DOHH2 (cell line): ENCODE measurements at regions not wholly inside any gene's neighbourhood (a gene's known extent, or its start where the extent isn't known, plus 50 kb on each side); places are given as distances from the start of the nearest gene placed in this dataset.

ENCODE experiments used
- H3F3A ChIP-seq: fragments of 200-600 bp; sonication (generic), shearing (Covaris generic); 2 replicates; pipeline ENCODE4 v1.6.0; 2016; ENCODE audit warnings: antibody characterized with exemption, mild to moderate bottlenecking; ENCODE audit not compliant: control insufficient read depth, insufficient read depth
- H3K27ac ChIP-seq: fragments of 200-600 bp; sonication (generic); 2 replicates; pipeline ENCODE4 v1.5.1; 2014; ENCODE audit warnings: low read depth, mild to moderate bottlenecking, low read length, moderate library complexity
- H3K27me3 ChIP-seq: fragments of 200-600 bp; sonication (generic); 2 replicates; pipeline ENCODE4 v1.6.1; 2014; ENCODE audit warnings: mild to moderate bottlenecking, low read length, mixed read lengths; ENCODE audit not compliant: control insufficient read depth
- H3K36me3 ChIP-seq: fragments of 200-600 bp; sonication (generic); 2 replicates; pipeline ENCODE4 v1.6.1; 2014; ENCODE audit warnings: mild to moderate bottlenecking, low read length, moderate library complexity, mixed read lengths; ENCODE audit not compliant: control insufficient read depth
- H3K4me1 ChIP-seq: fragments of 200-600 bp; sonication (generic); 2 replicates; pipeline ENCODE4 v1.6.1; 2014; ENCODE audit warnings: mild to moderate bottlenecking, low read length, mixed read lengths; ENCODE audit not compliant: control insufficient read depth
- H3K4me2 ChIP-seq: fragments of 200-600 bp; sonication (generic); 2 replicates; pipeline ENCODE4 v1.6.0; 2014; ENCODE audit warnings: mild to moderate bottlenecking, low read length, moderate library complexity
- H3K4me3 ChIP-seq: fragments of 200-600 bp; sonication (generic); 2 replicates; pipeline ENCODE4 v1.5.1; 2014; ENCODE audit warnings: mild to moderate bottlenecking, low read length, mixed read lengths
- H3K79me2 ChIP-seq: fragments of 200-600 bp; sonication (generic); 2 replicates; pipeline ENCODE4 v1.6.1; 2014; ENCODE audit warnings: mild to moderate bottlenecking, low read length, mixed read lengths; ENCODE audit not compliant: control insufficient read depth
- H3K9me2 ChIP-seq: fragments of 200-600 bp; sonication (generic); replicated peaks from 2 replicates; pipeline ENCODE4 v1.6.1; 2014; ENCODE audit warnings: mild to moderate bottlenecking, low read length, mixed read lengths; ENCODE audit not compliant: control insufficient read depth
- H3K9me3 ChIP-seq: fragments of 200-600 bp; sonication (generic); 2 replicates; pipeline ENCODE4 v1.6.1; 2014; ENCODE audit warnings: antibody characterized with exemption, low read length, mixed read lengths; ENCODE audit not compliant: control insufficient read depth, insufficient read depth
- H4K20me1 ChIP-seq: fragments of 200-600 bp; sonication (generic); 2 replicates; pipeline ENCODE4 v1.6.0; 2014; ENCODE audit warnings: low read depth, mild to moderate bottlenecking, antibody characterized with exemption, low read length, moderate library complexity; ENCODE audit not compliant: control insufficient read depth, insufficient read depth
- EZH2phosphoT487 ChIP-seq: fragments of 200-600 bp; sonication (generic); IDR thresholded peaks from 2 replicates; pipeline ENCODE4 v1.6.1; 2017; ENCODE audit warnings: borderline replicate concordance, mild to moderate bottlenecking, antibody characterized with exemption, low read length, moderate library complexity, mixed read lengths
- TF ChIP-seq, protein P1 (sequence below): fragments of 200-600 bp; sonication (generic); IDR thresholded peaks from one replicate; pipeline ENCODE4 v1.5.1; 2014; ENCODE audit warnings: antibody characterized with exemption, mild to moderate bottlenecking, low read depth, low read length; ENCODE audit not compliant: poor library complexity, severe bottlenecking

- Histone ChIP-seq H3K79me2 (no peaks in the 10 kb centered on the region), H3K27me3 (no peaks in the 10 kb centered on the region), H3K4me1 (no peaks in the 10 kb centered on the region), H3K9me3 (no peaks in the 10 kb centered on the region), H3K9me2 (no peaks in the 10 kb centered on the region), H3K27ac (no peak overlapping the region), H3K36me3 (no peaks in the 10 kb centered on the region), H3K4me2 (no peak overlapping the region), H3F3A (no peaks in the 10 kb centered on the region), H3K4me3 (no peak overlapping the region), H4K20me1 (no peaks in the 10 kb centered on the region)
- TF ChIP-seq, protein P1, sequence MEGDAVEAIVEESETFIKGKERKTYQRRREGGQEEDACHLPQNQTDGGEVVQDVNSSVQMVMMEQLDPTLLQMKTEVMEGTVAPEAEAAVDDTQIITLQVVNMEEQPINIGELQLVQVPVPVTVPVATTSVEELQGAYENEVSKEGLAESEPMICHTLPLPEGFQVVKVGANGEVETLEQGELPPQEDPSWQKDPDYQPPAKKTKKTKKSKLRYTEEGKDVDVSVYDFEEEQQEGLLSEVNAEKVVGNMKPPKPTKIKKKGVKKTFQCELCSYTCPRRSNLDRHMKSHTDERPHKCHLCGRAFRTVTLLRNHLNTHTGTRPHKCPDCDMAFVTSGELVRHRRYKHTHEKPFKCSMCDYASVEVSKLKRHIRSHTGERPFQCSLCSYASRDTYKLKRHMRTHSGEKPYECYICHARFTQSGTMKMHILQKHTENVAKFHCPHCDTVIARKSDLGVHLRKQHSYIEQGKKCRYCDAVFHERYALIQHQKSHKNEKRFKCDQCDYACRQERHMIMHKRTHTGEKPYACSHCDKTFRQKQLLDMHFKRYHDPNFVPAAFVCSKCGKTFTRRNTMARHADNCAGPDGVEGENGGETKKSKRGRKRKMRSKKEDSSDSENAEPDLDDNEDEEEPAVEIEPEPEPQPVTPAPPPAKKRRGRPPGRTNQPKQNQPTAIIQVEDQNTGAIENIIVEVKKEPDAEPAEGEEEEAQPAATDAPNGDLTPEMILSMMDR = no peak
- no peak for TF ChIP-seq EZH2phosphoT487
Observed at GRCh38 chr1:106061586-106062495, 994.6 kb upstream of the PRMT6 start.

DNA sequence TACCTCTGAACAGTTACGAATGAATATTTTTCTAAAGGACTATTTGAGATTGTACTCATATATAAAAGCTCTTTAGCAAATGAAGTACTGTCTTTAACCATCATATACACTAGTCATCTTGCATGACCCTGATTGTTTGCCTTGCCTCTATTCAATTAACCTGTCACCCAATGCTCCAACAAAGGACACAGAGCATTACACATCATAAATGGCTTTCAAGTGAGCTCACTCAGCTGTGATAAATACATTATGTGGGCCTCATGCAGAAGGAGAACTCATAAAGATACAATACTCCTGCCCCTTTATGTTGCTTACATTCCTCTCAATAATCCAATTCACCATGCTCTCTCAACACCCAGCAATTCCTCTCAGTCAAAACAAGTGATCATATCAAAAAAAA lies 993.0 kb upstream of the PRMT6 start:
- TF ChIP-seq, protein P1 = no peak
- TF ChIP-seq EZH2phosphoT487 = no peak
- Histone ChIP-seq H4K20me1 (no peaks in the 10 kb centered on the region), H3K27me3 (no peaks in the 10 kb centered on the region), H3K9me3 (no peaks in the 10 kb centered on the region), H3K27ac (no peak overlapping the region), H3K4me2 (no peak overlapping the region), H3F3A (no peaks in the 10 kb centered on the region), H3K9me2 (no peaks in the 10 kb centered on the region), H3K79me2 (no peaks in the 10 kb centered on the region), H3K4me1 (no peaks in the 10 kb centered on the region), H3K36me3 (no peaks in the 10 kb centered on the region), H3K4me3 (no peak overlapping the region)

DNA sequence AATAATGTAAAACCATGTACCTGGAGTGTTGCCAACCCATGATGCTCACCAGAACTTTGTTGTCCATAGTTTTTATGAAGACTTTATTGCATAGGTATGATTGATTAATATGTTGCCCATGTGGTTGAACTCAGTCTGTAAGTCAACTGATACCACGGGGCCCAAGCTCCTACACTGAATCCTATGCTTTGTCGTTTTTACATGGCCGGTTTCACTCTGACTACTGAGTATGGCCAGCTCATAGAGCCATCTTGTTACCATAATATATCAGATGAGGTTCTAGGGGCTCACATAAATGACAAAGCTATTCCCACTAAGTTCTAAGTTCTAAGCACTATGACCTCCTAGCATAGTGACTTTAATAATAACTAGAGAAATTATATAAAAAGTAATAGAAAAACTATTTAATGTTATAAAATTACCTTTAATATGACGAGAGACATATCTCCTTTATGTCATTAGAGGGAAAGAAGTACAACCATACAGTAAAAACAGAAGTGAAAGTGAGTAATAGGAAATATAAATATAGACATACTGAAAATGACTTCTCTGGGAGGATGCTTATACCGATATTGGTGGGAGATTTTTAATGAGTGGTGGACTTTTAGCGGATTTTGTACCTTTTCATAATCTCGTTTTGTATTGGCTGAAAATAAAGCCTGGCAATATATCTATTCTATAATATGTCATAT lies 983.4 kb upstream of the PRMT6 start:
- no peak overlapping the region for H3K4me3 ChIP-seq
- no peaks in the 10 kb centered on the region for H4K20me1 ChIP-seq
- H3K79me2 ChIP-seq = no peaks in the 10 kb centered on the region
- no peaks in the 10 kb centered on the region for H3K9me2 ChIP-seq
- no peaks in the 10 kb centered on the region for H3F3A ChIP-seq
- no peaks in the 10 kb centered on the region for H3K9me3 ChIP-seq
- H3K4me2 ChIP-seq = no peak overlapping the region
- H3K36me3 ChIP-seq = no peaks in the 10 kb centered on the region
- no peak overlapping the region for H3K27ac ChIP-seq
- H3K27me3 ChIP-seq = no peaks in the 10 kb centered on the region
- TF ChIP-seq, protein P1 = no peak
- TF ChIP-seq EZH2phosphoT487 = no peak
- H3K4me1 ChIP-seq = peaks cover 9% of the 10 kb centered on the region
